KG1 (cell line): ENCODE measurements at regions not wholly inside any gene's neighbourhood (a gene's known extent, or its start where the extent isn't known, plus 50 kb on each side); places are given as distances from the start of the nearest gene placed in this dataset.
"Not testable (repeated sequence)": the region's sequence is repeated elsewhere in the genome, so short reads cannot be mapped to it uniquely, and the experiment has no call there.

ENCODE experiments used
- DNase-seq: peaks from one replicate; lab custom pipeline; 2025; lab: John Stamatoyannopoulos, UW

GRCh38 chr4:138663883-138664282 lies 351.7 kb upstream of the NOCT start:
- no peak for DNase-seq

GRCh38 chr4:138659812-138660316 lies 355.7 kb upstream of the NOCT start:
- no peak for DNase-seq

GRCh38 chr4:138659037-138659811 lies 356.4 kb upstream of the NOCT start:
- DNase-seq, result no peak

- no peak for DNase-seq
Observed at GRCh38 chr4:138658518-138658917, 357.1 kb upstream of the NOCT start.

GRCh38 chr4:138656990-138657389 lies 358.6 kb upstream of the NOCT start:
- no peak for DNase-seq

GRCh38 chr4:138655985-138656384 lies 359.6 kb upstream of the NOCT start:
- no peak for DNase-seq

- DNase-seq, result no peak
Observed at GRCh38 chr4:138655286-138655685, 360.3 kb upstream of the NOCT start.

- no peak for DNase-seq
Observed at GRCh38 chr4:138650929-138651448, 364.6 kb upstream of the NOCT start.

- DNase-seq, result no peak
Observed at GRCh38 chr4:138650495-138650894, 365.1 kb upstream of the NOCT start.

GRCh38 chr4:138647433-138647832 lies 368.1 kb upstream of the NOCT start:
- DNase-seq, result no peak

- no peak for DNase-seq
Observed at GRCh38 chr4:138646383-138646782, 369.2 kb upstream of the NOCT start.

- DNase-seq, result no peak
Observed at GRCh38 chr4:138645289-138645688, 370.3 kb upstream of the NOCT start.

- DNase-seq, result no peak
Observed at GRCh38 chr4:138644322-138644721, 371.3 kb upstream of the NOCT start.

- no peak for DNase-seq
Observed at GRCh38 chr4:138643827-138644226, 371.8 kb upstream of the NOCT start.

GRCh38 chr4:138639018-138639741 lies 376.4 kb upstream of the NOCT start:
- DNase-seq, result no peak

GRCh38 chr4:138636781-138637180 lies 378.8 kb upstream of the NOCT start:
- DNase-seq, result no peak

- no peak for DNase-seq
Observed at GRCh38 chr4:138634915-138635314, 380.7 kb upstream of the NOCT start.

- no peak for DNase-seq
Observed at GRCh38 chr4:138633580-138633904, 382.0 kb upstream of the NOCT start.

GRCh38 chr4:138632856-138633579 lies 382.6 kb upstream of the NOCT start:
- no peak for DNase-seq

GRCh38 chr4:138630666-138631065 lies 384.9 kb upstream of the NOCT start:
- no peak for DNase-seq

GRCh38 chr4:138629669-138630068 lies 385.9 kb upstream of the NOCT start:
- DNase-seq, result no peak

- DNase-seq, result no peak
Observed at GRCh38 chr4:138627096-138627495, 384.9 kb upstream of the SLC7A11 start.

- DNase-seq, result not testable (repeated sequence)
Observed at GRCh38 chr4:138622362-138622761, 380.2 kb upstream of the SLC7A11 start.
